Urinary bladder (tissue), 3 donors: ENCODE measurements at regions not wholly inside any gene's neighbourhood (a gene's known extent, or its start where the extent isn't known, plus 50 kb on each side); places are given as distances from the start of the nearest gene placed in this dataset.
"Not testable (repeated sequence)": the region's sequence is repeated elsewhere in the genome, so short reads cannot be mapped to it uniquely, and the experiment has no call there.

ENCODE experiments used
- DNase-seq: peaks from one replicate; pipeline ENCODE4 v3.0.0-alpha.2; 2015; ENCODE audit errors: extremely low spot score
- H3K27ac ChIP-seq: one replicate; pipeline ENCODE4 v1.5.1; 2013; ENCODE audit warnings: low read depth, mild to moderate bottlenecking, moderate library complexity
- H3K36me3 ChIP-seq: one replicate; pipeline ENCODE4 v1.6.1; 2013; ENCODE audit warnings: mild to moderate bottlenecking, moderate library complexity; ENCODE audit not compliant: insufficient read depth
- H3K4me1 ChIP-seq: one replicate; pipeline ENCODE4 v1.6.1; 2013; ENCODE audit warnings: mild to moderate bottlenecking, moderate library complexity; ENCODE audit not compliant: insufficient read depth
- H3K4me3 ChIP-seq: one replicate; pipeline ENCODE4 v1.5.1; 2013; ENCODE audit warnings: low read depth, low read length
- WGBS: extraction: QIAGEN DNeasy Blood & Tissue Kit; methylation state at CpG from one replicate; pipeline ENCODE4 v1.1.7; 2013; 5-methylcytosine and 5-hydroxymethylcytosine counted together
- donor health status: healthy with polysubstance abuse.
- donor health status: healthy.

DNA sequence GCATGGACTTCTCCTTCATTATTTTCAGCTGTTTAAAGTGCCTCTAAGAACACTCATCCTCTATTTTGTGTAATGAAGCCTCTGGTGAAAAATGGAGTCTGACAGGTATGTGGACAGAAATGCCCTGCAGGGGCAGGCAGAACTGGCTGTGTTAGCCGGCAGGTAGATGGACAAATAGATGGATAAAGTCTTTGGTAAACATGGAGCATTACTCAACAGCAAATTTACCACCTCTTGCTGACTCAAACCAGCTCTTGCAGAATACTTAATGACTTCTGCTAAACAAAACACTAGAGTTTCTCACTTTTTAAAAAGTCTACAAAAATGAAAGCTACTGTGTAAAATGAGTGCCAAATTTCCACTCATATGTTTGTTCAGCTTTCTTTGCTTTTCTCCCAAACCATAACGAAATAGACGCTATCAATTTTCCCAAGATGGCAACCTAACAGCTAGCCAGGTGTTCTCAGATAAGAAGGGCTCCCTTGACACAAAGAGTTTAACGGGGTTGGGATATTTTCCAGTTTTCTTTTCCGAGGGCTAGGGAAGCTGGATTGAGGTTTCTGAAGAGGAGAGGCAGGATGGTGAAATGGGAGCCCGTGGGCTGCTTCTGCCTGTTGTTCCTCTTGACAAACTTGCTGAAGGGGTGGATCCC is 71.9 kb upstream of the HABP2 start:
- Histone ChIP-seq H3K4me3 (no peak overlapping the region), H3K27ac (no peak overlapping the region), H3K36me3 (no peaks in the 10 kb centered on the region), H3K4me1 (no peaks in the 10 kb centered on the region)
- 82% methylated on average over 6 of the region's 6 CpGs for WGBS
- DNase-seq: no peak

DNA sequence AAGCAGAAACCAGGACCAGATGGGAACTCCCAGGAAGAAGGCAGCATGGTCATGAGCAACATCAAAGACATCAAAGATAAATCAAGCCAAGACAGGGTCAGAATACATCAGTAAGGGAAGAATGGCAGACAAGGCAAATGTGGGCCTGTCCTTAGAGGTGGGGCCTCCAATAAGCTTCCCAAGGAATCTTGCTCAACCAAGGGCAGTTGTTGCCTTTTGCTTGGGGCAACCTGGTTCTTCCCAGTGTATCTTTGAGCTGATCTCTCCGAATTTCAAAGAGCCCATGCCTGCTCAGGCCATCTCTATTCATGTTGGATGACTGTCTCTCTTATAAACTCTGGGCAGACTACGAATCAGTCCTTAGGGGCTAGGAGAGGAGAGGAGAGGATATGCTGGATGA is 68.4 kb upstream of the HABP2 start:
- no peaks in the 10 kb centered on the region for H3K36me3 ChIP-seq
- DNase-seq: no peak
- WGBS: 62% methylated on average over 2 of the region's 2 CpGs
- H3K4me1 ChIP-seq: no peaks in the 10 kb centered on the region
- H3K4me3 ChIP-seq: no peak overlapping the region
- no peak overlapping the region for H3K27ac ChIP-seq

DNA sequence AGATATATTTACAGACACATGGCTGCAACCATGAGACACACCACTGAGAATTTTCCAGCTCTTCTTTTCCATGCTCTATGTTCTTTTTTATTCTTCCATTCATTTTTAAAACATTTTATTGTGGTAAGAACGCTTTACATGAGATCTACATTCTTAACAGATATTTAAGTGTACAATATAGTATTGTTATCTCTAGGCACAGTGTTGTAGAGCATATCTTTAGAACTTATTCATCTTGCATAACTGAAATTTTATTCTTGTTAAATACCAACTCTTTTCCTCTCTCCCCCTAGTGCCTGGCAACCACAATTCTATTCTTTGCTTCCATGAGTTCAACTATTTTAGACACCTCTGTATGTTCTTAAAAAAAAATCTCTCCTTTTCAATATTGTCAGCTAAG is 67.1 kb upstream of the HABP2 start:
- H3K36me3 ChIP-seq: no peaks in the 10 kb centered on the region
- no peaks in the 10 kb centered on the region for H3K4me1 ChIP-seq
- H3K4me3 ChIP-seq: no peak overlapping the region
- no peak for DNase-seq
- 56% methylated on average over 1 of the region's 1 CpG for WGBS
- H3K27ac ChIP-seq: no peak overlapping the region

DNA sequence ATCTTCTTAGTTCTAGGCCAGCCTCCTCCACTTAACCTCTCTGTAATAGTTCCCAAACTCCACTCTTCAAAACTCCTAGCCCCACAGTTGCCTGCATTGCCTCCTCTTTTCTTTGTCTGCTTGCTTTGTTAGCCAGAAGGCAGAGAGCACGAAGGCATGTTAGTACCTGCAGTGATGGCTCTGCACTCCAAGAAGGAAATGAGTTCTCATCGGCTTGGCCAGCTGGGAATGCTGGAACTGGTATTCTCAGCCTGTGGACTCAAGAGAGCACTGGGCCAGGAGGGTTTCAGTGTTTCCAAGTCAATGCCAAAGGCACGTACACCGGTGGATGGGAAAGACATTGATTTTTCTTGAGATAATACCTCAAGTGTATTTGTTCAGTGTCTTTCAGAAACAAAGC is 66.3 kb upstream of the HABP2 start:
- no peaks in the 10 kb centered on the region for H3K4me1 ChIP-seq
- H3K4me3 ChIP-seq: no peak overlapping the region
- H3K27ac ChIP-seq: no peak overlapping the region
- no peak for DNase-seq
- no peaks in the 10 kb centered on the region for H3K36me3 ChIP-seq
- 83% methylated on average over 4 of the region's 4 CpGs for WGBS

DNA sequence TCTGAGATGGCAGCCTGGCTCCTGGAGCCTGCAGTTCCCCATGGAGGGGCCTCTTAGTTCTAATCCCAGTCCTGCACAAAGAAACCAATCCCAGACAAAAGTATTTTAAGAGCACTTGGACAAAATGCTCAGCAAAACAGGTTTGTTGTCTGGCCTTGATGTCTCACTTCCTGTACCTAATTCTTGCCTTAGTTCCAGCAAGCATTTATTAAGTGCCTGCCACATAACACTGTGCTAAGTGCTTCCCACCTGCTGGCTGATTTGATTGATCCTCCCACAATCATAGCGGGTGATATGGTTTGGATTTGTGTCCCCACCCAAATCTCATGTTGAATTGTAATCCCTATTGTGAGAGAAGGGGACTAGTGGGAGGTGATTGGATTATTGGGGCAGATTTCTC is 65.7 kb upstream of the HABP2 start:
- Histone ChIP-seq H3K27ac (no peak overlapping the region), H3K36me3 (no peaks in the 10 kb centered on the region), H3K4me3 (no peak overlapping the region), H3K4me1 (no peaks in the 10 kb centered on the region)
- DNase-seq: no peak
- WGBS: 84% methylated on average over 1 of the region's 1 CpG

DNA sequence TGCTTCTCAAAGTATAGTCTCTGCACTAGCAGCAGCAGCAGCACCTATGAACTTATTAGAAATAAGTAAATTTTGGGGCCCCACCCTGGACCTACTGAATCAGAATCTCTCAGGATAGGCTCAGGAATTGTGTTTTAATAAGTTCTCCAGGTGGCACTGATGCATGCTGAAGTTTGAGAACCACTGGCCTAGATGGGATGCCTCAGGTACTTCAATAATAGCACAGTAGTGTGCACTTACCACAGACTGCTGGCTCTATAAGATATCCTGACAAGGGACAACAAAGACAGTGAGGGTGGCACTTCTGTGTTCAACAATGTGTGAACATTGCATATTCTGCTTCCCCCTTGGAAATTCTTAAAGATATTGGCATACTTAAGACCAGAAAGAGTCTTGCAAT is 64.7 kb upstream of the HABP2 start:
- H3K4me1 ChIP-seq: no peaks in the 10 kb centered on the region
- no peaks in the 10 kb centered on the region for H3K36me3 ChIP-seq
- no peak overlapping the region for H3K27ac ChIP-seq
- no peak for DNase-seq
- no peak overlapping the region for H3K4me3 ChIP-seq

DNA sequence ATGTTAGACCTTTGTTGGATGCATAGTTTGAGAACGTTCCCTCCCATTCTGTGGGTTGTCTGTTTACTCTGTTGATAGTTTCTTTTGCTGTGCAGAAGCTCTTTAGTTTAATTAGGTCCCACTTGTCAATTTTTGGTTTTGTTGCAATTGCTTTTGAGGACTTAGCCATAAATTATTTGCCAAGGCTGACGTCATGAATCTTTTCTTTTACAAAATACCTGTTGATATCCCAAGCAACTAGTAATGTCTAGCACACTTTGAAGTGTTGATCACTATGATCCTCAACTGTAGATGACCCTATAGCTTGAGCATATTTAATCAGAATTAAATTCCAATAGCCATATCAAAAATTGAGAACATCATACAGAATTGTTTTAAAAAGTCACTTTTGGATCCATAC is 63.3 kb upstream of the HABP2 start:
- H3K4me1 ChIP-seq, DNase-seq, H3K27ac ChIP-seq, H3K36me3 ChIP-seq, H3K4me3 ChIP-seq: not testable (repeated sequence)
- 69% methylated on average over 2 of the region's 2 CpGs for WGBS

DNA sequence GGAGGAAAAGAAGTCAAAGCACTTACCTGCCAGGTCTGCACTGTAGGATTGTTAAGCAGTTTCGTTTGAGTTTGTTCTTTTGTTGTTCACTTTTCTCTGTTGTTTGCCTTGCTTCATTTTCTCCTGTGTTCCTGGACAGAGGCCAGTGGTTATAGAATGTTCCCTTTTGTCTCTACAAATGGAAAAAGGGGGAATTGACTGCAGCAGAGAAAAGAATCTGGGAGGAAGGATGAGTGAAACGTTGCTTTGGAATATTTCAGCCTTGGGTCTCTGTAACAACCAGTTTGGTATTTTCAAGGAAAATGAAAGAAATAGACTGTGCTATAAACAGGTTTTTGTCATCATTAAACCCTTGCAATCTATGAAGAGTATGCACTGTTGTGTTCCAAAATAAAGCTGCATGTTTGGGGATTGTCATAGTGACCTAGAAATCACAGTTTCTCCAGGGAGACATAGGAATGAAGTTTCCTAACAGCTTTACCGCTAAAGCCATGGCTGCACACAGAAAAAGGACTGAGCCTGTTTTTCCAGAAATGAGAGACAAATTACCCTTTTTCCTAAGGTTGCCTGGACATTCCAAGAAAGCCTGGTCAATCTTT is 60.8 kb upstream of the HABP2 start:
- no peak overlapping the region for H3K27ac ChIP-seq
- WGBS: 10% methylated on average over 3 of the region's 3 CpGs
- H3K36me3 ChIP-seq: no peaks in the 10 kb centered on the region
- H3K4me3 ChIP-seq: no peak overlapping the region
- H3K4me1 ChIP-seq: no peaks in the 10 kb centered on the region
- no peak for DNase-seq

DNA sequence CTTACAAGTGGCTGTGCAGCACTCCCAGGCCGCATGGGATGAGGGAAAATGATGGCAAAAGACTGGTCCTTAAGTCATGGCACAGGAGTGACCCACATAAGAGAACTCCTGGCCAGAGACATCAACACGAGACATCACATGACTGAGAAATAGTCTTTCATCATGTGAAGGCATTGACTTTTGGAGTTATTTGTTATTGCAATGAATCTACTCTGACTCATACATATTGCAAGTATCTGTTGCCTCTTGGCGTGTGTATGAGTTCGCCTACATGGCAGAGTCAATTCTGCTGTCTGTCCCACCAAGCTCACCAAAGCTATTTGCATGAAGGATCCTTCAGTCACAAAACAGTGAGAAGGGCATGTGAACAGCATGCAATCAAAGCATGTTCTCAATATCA is 59.7 kb upstream of the HABP2 start:
- no peaks in the 10 kb centered on the region for H3K36me3 ChIP-seq
- 88% methylated on average over 4 of the region's 4 CpGs for WGBS
- H3K27ac ChIP-seq: no peak overlapping the region
- no peaks in the 10 kb centered on the region for H3K4me1 ChIP-seq
- DNase-seq: no peak
- no peak overlapping the region for H3K4me3 ChIP-seq

DNA sequence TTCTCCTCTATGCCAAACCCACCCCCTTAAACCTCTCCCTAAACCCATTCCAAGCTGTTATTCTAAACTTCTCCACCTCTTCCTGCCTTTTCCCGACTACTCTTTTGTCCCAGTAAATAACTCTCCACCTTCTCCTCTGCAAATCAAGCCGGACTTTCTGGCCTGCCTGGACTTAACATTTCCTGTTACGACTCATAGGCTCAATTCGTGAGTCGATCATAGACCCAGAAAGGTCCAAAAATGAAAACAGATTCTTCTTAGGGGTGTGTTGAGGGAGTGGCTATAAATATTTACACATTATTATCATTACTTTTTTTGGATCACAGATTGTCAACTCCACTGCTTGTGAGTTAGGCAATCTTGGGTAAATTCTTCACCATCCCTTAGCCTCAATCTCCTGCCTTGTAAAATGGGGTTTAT is 59.0 kb upstream of the HABP2 start:
- H3K4me1 ChIP-seq: no peaks in the 10 kb centered on the region

DNA sequence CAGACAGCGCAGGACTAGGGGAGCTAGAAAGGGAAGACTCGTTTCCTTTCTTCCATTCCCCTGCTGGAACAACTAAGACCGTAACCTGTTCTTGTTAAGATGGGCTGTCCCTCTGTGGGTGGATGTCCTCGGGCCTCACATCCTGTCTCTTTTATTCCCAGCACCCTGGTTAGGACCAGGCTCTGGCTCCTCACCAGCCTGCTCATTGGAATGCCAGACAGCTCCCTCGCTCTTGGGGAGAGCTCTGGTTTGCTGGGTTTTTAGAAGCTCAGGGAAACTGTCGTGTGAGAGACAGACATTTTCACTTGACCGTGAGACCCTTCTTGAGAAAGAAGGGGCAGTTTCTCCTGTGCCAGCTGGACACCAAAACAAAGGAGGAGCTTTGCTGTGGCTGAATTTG is 58.1 kb upstream of the HABP2 start:
- H3K36me3 ChIP-seq: no peaks in the 10 kb centered on the region
- no peak for DNase-seq
- WGBS: 65% methylated on average over 7 of the region's 7 CpGs
- H3K4me3 ChIP-seq: no peak overlapping the region
- H3K4me1 ChIP-seq: no peaks in the 10 kb centered on the region
- no peak overlapping the region for H3K27ac ChIP-seq

More for the DNA sequence above, 59.0 kb upstream of the HABP2 start:
- H3K36me3 ChIP-seq: no peaks in the 10 kb centered on the region
- no peak overlapping the region for H3K4me3 ChIP-seq
- no peak overlapping the region for H3K27ac ChIP-seq
- 45% methylated on average over 5 of the region's 5 CpGs for WGBS
- DNase-seq: peak; percentile 49

DNA sequence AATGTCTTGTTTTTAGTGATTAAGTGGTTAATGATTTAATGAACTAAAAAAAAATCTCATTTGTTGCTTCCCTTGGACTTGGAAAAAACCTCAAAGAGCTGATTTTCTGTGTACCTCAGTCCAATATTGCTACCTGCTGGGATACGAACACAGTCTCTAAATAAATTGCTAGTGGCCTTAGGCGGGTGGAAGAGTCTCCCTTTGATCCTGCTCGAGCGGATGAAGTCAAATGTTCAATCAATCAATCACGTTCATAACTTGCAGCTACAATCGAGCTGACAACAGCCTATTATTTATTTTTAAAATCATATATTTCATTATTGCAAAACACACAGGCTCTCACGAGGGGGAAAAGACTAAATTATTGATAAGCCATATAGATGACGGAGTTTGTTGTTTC is 57.3 kb upstream of the HABP2 start:
- no peaks in the 10 kb centered on the region for H3K36me3 ChIP-seq
- H3K4me3 ChIP-seq: no peak overlapping the region
- H3K4me1 ChIP-seq: no peaks in the 10 kb centered on the region
- H3K27ac ChIP-seq: no peak overlapping the region
- WGBS: 90% methylated on average over 8 of the region's 8 CpGs
- no peak for DNase-seq

DNA sequence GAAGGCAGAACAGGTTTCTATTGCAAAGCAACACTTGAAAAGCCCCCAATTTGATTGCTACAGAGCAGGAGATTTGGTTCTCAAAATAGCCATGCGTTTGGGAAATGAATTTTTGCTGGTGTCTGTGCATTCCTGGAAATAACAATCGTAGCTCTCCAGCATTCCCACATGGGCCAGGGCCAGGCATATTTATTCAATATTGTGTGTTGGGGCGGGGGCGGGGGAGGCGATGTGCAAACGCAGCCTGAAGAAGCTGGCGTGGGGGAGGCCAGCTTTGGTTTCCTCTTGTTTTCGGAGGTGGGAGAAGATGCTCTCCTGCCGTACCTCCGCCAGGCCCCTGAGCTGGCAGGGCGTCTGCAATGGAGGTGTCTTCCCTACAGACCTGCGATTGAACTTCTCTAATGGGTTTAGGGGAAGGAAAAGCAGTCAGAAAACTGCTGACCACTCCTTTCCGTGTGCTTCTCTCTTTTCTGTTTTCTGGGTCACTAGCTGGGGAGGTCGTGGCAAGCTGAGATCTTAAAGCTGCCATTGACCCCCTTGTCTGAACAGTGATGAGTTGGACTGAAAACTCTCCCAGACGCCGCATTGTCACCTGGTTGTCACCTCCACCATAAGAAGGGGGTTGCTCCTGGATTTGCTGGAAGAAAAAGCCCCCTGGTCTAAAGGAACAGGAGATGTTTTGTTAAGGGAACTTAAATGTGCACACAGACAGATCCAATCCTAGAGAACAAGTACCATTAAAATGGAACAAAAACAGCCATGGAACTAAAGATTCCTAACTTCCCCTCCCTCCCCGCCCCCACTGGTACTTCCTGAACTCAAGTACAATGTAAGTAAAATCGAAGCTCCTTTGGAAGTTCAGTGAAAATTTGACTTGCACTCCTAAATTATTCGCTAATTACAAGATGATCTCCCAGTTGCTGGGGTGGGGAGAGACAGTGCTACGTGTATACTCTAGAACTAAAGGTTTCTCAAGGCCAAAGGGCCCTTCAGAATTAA is 56.4 kb upstream of the HABP2 start:
- H3K36me3 ChIP-seq: no peaks in the 10 kb centered on the region
- no peak overlapping the region for H3K4me3 ChIP-seq
- no peak for DNase-seq
- no peak overlapping the region for H3K27ac ChIP-seq
- H3K4me1 ChIP-seq: no peaks in the 10 kb centered on the region
- 67% methylated on average over 20 of the region's 20 CpGs for WGBS

DNA sequence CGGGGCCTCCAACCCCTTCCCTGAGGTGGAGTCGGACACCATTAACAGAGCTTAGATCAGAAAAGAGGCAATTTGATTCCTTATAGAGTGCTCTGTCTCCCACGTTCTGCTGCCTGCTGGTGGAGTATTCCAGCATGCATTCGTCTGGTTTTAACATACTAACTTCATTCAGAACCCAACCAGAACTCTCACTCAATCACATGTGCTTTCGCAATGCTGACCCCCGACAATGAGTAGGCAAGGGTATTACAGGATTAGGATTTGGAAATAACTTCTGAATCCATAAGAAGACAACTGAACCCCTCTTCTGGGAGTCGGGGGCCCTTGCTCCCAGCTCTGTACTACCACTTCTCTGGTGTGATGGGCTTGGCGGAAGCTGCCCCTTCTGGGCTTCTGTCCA is 55.7 kb upstream of the HABP2 start:
- H3K4me3 ChIP-seq: no peak overlapping the region
- H3K36me3 ChIP-seq: no peaks in the 10 kb centered on the region
- no peaks in the 10 kb centered on the region for H3K4me1 ChIP-seq
- 79% methylated on average over 8 of the region's 8 CpGs for WGBS
- no peak overlapping the region for H3K27ac ChIP-seq
- DNase-seq: no peak
